ENCODE measurements at regions not wholly inside any gene's neighbourhood (a gene's known extent, or its start where the extent isn't known, plus 50 kb on each side); places are given as distances from the start of the nearest gene placed in this dataset.

- TF ChIP-seq, protein P1, sequence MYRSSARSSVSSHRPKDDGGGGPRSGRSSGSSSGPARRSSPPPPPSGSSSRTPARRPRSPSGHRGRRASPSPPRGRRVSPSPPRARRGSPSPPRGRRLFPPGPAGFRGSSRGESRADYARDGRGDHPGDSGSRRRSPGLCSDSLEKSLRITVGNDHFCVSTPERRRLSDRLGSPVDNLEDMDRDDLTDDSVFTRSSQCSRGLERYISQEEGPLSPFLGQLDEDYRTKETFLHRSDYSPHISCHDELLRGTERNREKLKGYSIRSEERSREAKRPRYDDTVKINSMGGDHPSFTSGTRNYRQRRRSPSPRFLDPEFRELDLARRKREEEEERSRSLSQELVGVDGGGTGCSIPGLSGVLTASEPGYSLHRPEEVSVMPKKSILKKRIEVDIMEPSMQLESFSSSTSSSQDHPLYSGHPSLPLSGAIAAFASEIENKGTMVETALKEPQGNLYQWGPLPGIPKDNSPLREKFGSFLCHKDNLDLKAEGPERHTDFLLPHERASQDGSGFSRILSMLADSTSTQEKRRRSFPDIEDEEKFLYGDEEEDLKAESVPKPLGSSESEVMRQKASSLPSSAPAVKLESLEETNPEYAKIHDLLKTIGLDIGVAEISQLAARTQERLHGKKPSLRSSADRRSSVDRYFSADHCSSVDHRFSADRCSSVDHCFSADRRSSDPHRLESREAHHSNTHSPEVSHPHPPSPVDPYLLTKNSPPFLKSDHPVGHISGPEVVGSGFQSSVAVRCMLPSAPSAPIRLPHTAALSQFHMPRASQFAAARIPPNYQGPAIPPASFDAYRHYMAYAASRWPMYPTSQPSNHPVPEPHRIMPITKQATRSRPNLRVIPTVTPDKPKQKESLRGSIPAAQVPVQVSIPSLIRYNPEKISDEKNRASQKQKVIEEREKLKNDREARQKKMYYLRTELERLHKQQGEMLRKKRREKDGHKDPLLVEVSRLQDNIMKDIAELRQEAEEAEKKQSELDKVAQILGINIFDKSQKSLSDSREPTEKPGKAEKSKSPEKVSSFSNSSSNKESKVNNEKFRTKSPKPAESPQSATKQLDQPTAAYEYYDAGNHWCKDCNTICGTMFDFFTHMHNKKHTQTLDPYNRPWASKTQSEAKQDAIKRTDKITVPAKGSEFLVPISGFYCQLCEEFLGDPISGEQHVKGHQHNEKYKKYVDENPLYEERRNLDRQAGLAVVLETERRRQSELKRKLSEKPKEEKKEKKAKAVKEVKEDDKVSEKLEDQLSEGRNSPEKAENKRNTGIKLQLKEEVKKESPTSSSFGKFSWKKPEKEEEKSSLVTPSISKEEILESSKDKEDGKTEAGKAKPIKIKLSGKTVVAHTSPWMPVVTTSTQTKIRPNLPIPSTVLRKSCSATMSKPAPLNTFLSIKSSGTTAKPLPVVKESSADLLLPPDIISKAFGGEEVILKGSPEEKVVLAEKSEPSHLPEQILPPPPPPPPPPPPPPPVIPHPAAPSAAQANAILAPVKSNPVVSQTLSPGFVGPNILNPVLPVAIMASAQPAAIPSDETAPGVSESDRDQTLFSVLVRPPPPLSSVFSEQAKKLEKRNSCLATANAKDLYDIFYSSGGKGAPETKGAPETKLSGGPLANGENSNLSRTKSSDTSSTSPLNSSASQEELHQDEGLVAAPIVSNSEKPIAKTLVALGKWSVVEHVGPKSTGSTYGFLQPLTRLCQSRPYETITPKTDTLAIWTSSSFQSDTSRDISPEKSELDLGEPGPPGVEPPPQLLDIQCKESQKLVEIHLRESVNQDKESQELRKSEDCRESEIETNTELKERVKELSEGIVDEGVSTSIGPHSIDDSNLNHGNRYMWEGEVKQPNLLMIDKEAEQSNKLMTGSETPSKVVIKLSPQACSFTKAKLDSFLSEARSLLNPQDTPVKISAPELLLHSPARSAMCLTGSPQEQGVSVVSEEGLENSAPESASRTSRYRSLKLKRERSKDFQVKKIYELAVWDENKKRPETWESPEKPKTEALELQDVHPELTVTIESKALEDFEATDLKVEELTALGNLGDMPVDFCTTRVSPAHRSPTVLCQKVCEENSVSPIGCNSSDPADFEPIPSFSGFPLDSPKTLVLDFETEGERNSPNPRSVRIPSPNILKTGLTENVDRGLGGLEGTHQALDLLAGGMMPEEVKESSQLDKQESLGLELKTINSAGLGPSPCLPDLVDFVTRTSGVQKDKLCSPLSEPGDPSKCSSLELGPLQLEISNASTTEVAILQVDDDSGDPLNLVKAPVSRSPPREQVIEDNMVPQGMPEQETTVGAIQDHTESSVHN (IDR thresholded peaks at IDR 0.05; ENCODE audit: borderline replicate concordance in 1 of 2, low read depth in 1 of 2) = peak in 1 of 2 experiments; percentile 94; a peak in 2 of 4 replicates
- TF ChIP-seq ARID2 (IDR thresholded peaks at IDR 0.05) = peak; percentile 28; the same call in 1 of the 2 replicates
- peak; percentile 97 for TF ChIP-seq GATAD2B (IDR thresholded peaks at IDR 0.05; ENCODE audit: borderline replicate concordance)
- TF ChIP-seq, protein P2, sequence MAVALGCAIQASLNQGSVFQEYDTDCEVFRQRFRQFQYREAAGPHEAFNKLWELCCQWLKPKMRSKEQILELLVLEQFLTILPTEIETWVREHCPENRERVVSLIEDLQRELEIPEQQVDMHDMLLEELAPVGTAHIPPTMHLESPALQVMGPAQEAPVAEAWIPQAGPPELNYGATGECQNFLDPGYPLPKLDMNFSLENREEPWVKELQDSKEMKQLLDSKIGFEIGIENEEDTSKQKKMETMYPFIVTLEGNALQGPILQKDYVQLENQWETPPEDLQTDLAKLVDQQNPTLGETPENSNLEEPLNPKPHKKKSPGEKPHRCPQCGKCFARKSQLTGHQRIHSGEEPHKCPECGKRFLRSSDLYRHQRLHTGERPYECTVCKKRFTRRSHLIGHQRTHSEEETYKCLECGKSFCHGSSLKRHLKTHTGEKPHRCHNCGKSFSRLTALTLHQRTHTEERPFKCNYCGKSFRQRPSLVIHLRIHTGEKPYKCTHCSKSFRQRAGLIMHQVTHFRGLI (CRISPR knock-in tag; IDR thresholded peaks at IDR 0.05) = 0 out of 2 replicates have a peak, but pooled peaks have one; percentile 23
- peak; percentile 27; the same call in 1 of the 2 replicates for TF ChIP-seq RAD51 (IDR thresholded peaks at IDR 0.05; ENCODE audit: borderline replicate concordance, low read depth)
- TF ChIP-seq STAT6 (CRISPR knock-in tag; IDR thresholded peaks at IDR 0.05) = 0 out of 2 replicates have a peak, but pooled peaks have one; percentile 26
- peak; percentile 92 for TF ChIP-seq HMG20B (CRISPR knock-in tag; IDR thresholded peaks at IDR 0.05)
- TF ChIP-seq TAL1 (IDR thresholded peaks at IDR 0.05) = peak; percentile 21; the same call in 1 of the 2 replicates
- TF ChIP-seq CCAR2 (IDR thresholded peaks at IDR 0.05; ENCODE audit: low read depth, low read length) = 0 out of 2 replicates have a peak, but pooled peaks have one; percentile 58
- TF ChIP-seq, protein P3, sequence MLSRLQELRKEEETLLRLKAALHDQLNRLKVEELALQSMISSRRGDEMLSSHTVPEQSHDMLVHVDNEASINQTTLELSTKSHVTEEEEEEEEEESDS (CRISPR knock-in tag; IDR thresholded peaks at IDR 0.05) = peak; percentile 95
- peak; percentile 99 for TF ChIP-seq ELF4 (CRISPR knock-in tag; IDR thresholded peaks at IDR 0.05)
- peak; percentile 95 for TF ChIP-seq HNRNPUL1 (IDR thresholded peaks at IDR 0.05; ENCODE audit: low read length)
- TF ChIP-seq ZNF316 (IDR thresholded peaks at IDR 0.05) = peak; percentile 97
- TF ChIP-seq ZNF431 (CRISPR knock-in tag; IDR thresholded peaks at IDR 0.05) = peak; percentile 74
- peak; percentile 99 for TF ChIP-seq ZC3H8 (IDR thresholded peaks at IDR 0.05)
- TF ChIP-seq CTBP1 (IDR thresholded peaks at IDR 0.05; ENCODE audit: borderline replicate concordance) = peak; percentile 60
These were observed 52.9 kb downstream of the PPIAL4C start (continued) for GRCh38 chr1:149636286-149637122.

Measured in K562 (cell line).